IMR-90 (cell line): ENCODE measurements at regions not wholly inside any gene's neighbourhood (a gene's known extent, or its start where the extent isn't known, plus 50 kb on each side); places are given as distances from the start of the nearest gene placed in this dataset.
A peak's percentile ranks its signal among the peaks of the same experiment; 100 is the strongest.

Source experiments
- ATAC-seq: fragments of 200-7000 bp; cut with Tn5 transposase; 2 replicates; pipeline ENCODE4 v1.9.1; 2020; ENCODE audit warnings: low read depth, mild to moderate bottlenecking, moderate library complexity
- BruUV-seq: library from RNA; stranded (reverse); fragments of 400-500 nt; replicated peaks from 2 replicates; lab custom pipeline; 2021; lab: Mats Ljungman, UMichigan
- CTCF ChIA-PET: fragments of 300-600 bp; formaldehyde crosslinking; extraction: SDS; loops from one replicate; lab custom pipeline; 2021; ENCODE audit warnings: antibody characterized with exemption; lab: Yijun Ruan, JAX
- POLR2A ChIA-PET: fragments of 300-600 bp; sonication (Branson Sonifier 250); formaldehyde crosslinking; loops from one replicate; lab custom pipeline; 2022; ENCODE audit warnings: antibody characterized with exemption; ENCODE audit not compliant: unreplicated experiment; lab: Charles Lee
- DNase-seq: peaks from one replicate; pipeline ENCODE4 v3.0.0; 2013
- H2AFZ ChIP-seq: replicated peaks from 2 replicates; pipeline ENCODE3; 2013; ENCODE audit warnings: low read length, mild to moderate bottlenecking; ENCODE audit not compliant: poor library complexity
- H2AK5ac ChIP-seq: 2 replicates; pipeline ENCODE4 v1.6.1; 2013; ENCODE audit warnings: low read depth, low read length, inconsistent platforms
- H2AK9ac ChIP-seq: replicated peaks from 2 replicates; pipeline ENCODE3; 2013; ENCODE audit warnings: mild to moderate bottlenecking, low read depth, low read length, moderate library complexity; ENCODE audit not compliant: poor library complexity
- H2BK120ac ChIP-seq: 2 replicates; pipeline ENCODE4 v1.6.1; 2013; ENCODE audit warnings: low read depth, low read length, inconsistent platforms
- H2BK15ac ChIP-seq: 3 replicates; pipeline ENCODE4 v1.6.1; 2013; ENCODE audit warnings: low read depth, low read length, inconsistent platforms
- H2BK20ac ChIP-seq: 2 replicates; pipeline ENCODE4 v1.6.1; 2013; ENCODE audit warnings: low read depth, mild to moderate bottlenecking, inconsistent platforms, low read length, moderate library complexity
- H2BK5ac ChIP-seq: 2 replicates; pipeline ENCODE4 v1.6.1; 2013; ENCODE audit warnings: mild to moderate bottlenecking, low read depth, low read length, inconsistent platforms; ENCODE audit not compliant: poor library complexity, severe bottlenecking
- H3K14ac ChIP-seq: replicated peaks from 2 replicates; pipeline ENCODE4 v1.6.1; 2013; ENCODE audit warnings: low read depth, low read length, inconsistent platforms
- H3K18ac ChIP-seq: 2 replicates; pipeline ENCODE4 v1.6.1; 2013; ENCODE audit warnings: low read depth, low read length, control low read depth
- H3K23ac ChIP-seq: 2 replicates; pipeline ENCODE4 v1.6.1; 2013; ENCODE audit warnings: low read depth, low read length, inconsistent platforms
- H3K27ac ChIP-seq: 2 replicates; pipeline ENCODE4 v1.5.1; 2013; ENCODE audit warnings: mild to moderate bottlenecking, control low read depth, low read length; ENCODE audit not compliant: insufficient read depth
- H3K27me3 ChIP-seq: 2 replicates; pipeline ENCODE4 v1.6.1; 2013; ENCODE audit warnings: low read length; ENCODE audit not compliant: control insufficient read depth, insufficient read depth
- H3K36me3 ChIP-seq: 2 replicates; pipeline ENCODE4 v1.6.1; 2013; ENCODE audit warnings: low read length, mixed read lengths; ENCODE audit not compliant: control insufficient read depth, insufficient read depth
- H3K4ac ChIP-seq: 2 replicates; pipeline ENCODE4 v1.6.1; 2013; ENCODE audit warnings: low read depth, low read length, inconsistent platforms
- H3K4me1 ChIP-seq: 2 replicates; pipeline ENCODE4 v1.6.1; 2013; ENCODE audit warnings: low read length, mixed read lengths; ENCODE audit not compliant: control insufficient read depth, insufficient read depth
- H3K4me2 ChIP-seq: 2 replicates; pipeline ENCODE4 v1.6.1; 2013; ENCODE audit warnings: low read depth, mild to moderate bottlenecking, control low read depth, low read length, moderate library complexity
- H3K4me3 ChIP-seq: 2 replicates; pipeline ENCODE4 v1.5.1; 2013; ENCODE audit warnings: low read depth, mild to moderate bottlenecking, control low read depth, low read length, moderate library complexity; ENCODE audit not compliant: insufficient read depth
- H3K56ac ChIP-seq: 2 replicates; pipeline ENCODE4 v1.6.1; 2013; ENCODE audit warnings: low read length, inconsistent platforms; ENCODE audit not compliant: insufficient read depth; ENCODE audit errors: extremely low read depth
- H3K79me1 ChIP-seq, 2 experiments: 2 replicates each; pipeline ENCODE4 v1.6.1; 2013; ENCODE audit warnings: low read length in 2 of 2, inconsistent platforms in 1 of 2, low read depth in 1 of 2
- H3K9ac ChIP-seq: 2 replicates; pipeline ENCODE4 v1.6.1; 2013; ENCODE audit warnings: low read depth, low read length, control low read depth
- H3K9me1 ChIP-seq: 2 replicates; pipeline ENCODE4 v1.6.1; 2013; ENCODE audit warnings: low read length, inconsistent platforms; ENCODE audit not compliant: insufficient read depth
- H3K9me3 ChIP-seq: 2 replicates; pipeline ENCODE4 v1.6.1; 2013; ENCODE audit warnings: low read length; ENCODE audit not compliant: control insufficient read depth, insufficient read depth
- H4K20me1 ChIP-seq: 2 replicates; pipeline ENCODE4 v1.6.1; 2013; ENCODE audit warnings: low read length, inconsistent platforms; ENCODE audit not compliant: insufficient read depth
- H4K5ac ChIP-seq: 2 replicates; pipeline ENCODE4 v1.6.1; 2013; ENCODE audit warnings: mild to moderate bottlenecking, low read depth, low read length, control low read depth
- H4K8ac ChIP-seq, 2 experiments: 2 replicates each; pipeline ENCODE4 v1.6.1; 2013; ENCODE audit warnings: low read depth in 2 of 2, low read length in 2 of 2, control low read depth in 1 of 2, inconsistent platforms in 1 of 2
- H4K91ac ChIP-seq: 2 replicates; pipeline ENCODE4 v1.6.1; 2013; ENCODE audit warnings: low read depth, low read length, inconsistent platforms; ENCODE audit not compliant: insufficient read depth
- CEBPB ChIP-seq: IDR thresholded peaks from 2 replicates; pipeline ENCODE4 v1.6.1; 2012; ENCODE audit warnings: low read depth, low read length, improper control_type of control experiment
- FOS ChIP-seq: fragments of 150-350 bp; IDR thresholded peaks from 2 replicates; pipeline ENCODE4 v1.6.1; 2016; ENCODE audit warnings: low read depth, low read length
- RCOR1 ChIP-seq: IDR thresholded peaks from 2 replicates; pipeline ENCODE4 v1.6.1; 2012; ENCODE audit warnings: mild to moderate bottlenecking, low read length, improper control_type of control experiment; ENCODE audit not compliant: insufficient replicate concordance
- WGBS, 2 experiments: methylation state at CpG; one replicate each; pipeline versions ENCODE4 v1.1.5 to v1.1.7; 2013; ENCODE audit warnings: missing lambda C conversion rate in 2 of 2; ENCODE audit not compliant: insufficient read length in 1 of 2; ENCODE audit errors: extremely low coverage in 2 of 2; 5-methylcytosine and 5-hydroxymethylcytosine counted together
- dilution Hi-C: fragments of 300-500 bp; cut with HindIII; formaldehyde crosslinking; loops from one replicate; pipeline ENCODE4 v1.14.3; 2018; ENCODE audit warnings: low sequenced_read_pairs; ENCODE audit not compliant: unreplicated experiment
- in situ Hi-C: fragments of 300-500 bp; cut with MboI; formaldehyde crosslinking; loops from 3 replicates; pipeline ENCODE4 v1.14.3; 2019; ENCODE audit warnings: low sequenced_read_pairs, inconsistent platforms, mixed read lengths
- intact Hi-C: fragments of 100-400 bp; cut with micrococcal nuclease; formaldehyde crosslinking; loops from 2 replicates; pipeline ENCODE4 v1.10.0; 2022

DNA sequence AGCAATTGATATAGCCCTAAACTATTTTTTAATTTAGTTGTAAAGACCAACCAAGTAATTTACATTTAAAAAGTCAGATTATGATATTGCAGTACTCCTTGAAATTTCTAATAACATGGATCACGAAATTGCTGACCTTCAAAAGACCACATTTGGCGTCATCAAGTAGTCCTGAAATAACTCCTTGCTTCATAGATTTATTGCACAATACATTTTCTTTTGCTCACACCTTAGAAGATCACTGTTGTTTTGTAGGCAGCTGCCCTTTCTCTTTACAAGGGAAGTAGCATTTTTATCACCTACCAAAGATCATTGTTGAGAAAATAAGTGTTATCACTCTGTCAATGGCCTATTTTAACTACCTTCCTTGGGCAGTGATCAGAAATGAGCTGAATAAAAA lies 815.8 kb downstream of the METTL15 start:
- Histone ChIP-seq H2BK20ac (no peak overlapping the region), H3K4me3 (no peak overlapping the region), H4K20me1 (no peaks in the 10 kb centered on the region), H3K18ac (no peak overlapping the region), H3K79me1 (no peaks in the 10 kb centered on the region), H4K91ac (no peak overlapping the region), H2AK9ac (no peak overlapping the region), H3K14ac (no peak overlapping the region), H4K5ac (no peak overlapping the region; the same call in 1 of the 2 replicates), H3K4me2 (no peak overlapping the region), H3K36me3 (no peaks in the 10 kb centered on the region), H2BK5ac (no peak overlapping the region), H3K9me3 (no peaks in the 10 kb centered on the region), H2AK5ac (no peak overlapping the region), H3K9ac (no peak overlapping the region), H3K27me3 (no peaks in the 10 kb centered on the region), H3K27ac (no peak overlapping the region), H2BK15ac (no peak overlapping the region), H3K9me1 (no peaks in the 10 kb centered on the region), H4K8ac (no peak overlapping the region), H3K4ac (no peak overlapping the region), H3K23ac (no peak overlapping the region), H3K56ac (no peak overlapping the region), H2BK120ac (no peak overlapping the region), H3K4me1 (0 out of 2 replicates have a peak, but pooled peaks cover 2% of the 10 kb centered on the region), H2AFZ (no peak overlapping the region)
- ChIA-PET POLR2A (no interaction called here), CTCF (interaction anchor here (0.5 kb wide), 1 partner anchor 166 kb away, joined by 3 read pairs; no protein-coding TSS in a partner anchor)
- DNase-seq (no peak), ATAC-seq (no peak)
- intact Hi-C loops (no loop called here), in situ Hi-C loops (no loop called here), dilution Hi-C loops (no loop called here)
- no CpG with 5 or more reads among the region's 2 CpGs for WGBS, 2 experiments
- BruUV-seq = no TSS peak
- TF ChIP-seq CEBPB (peak; percentile 87), RCOR1 (no peak), FOS (no peak)
